Fibroblast of mammary gland (primary cell): ENCODE measurements at regions not wholly inside any gene's neighbourhood (a gene's known extent, or its start where the extent isn't known, plus 50 kb on each side); places are given as distances from the start of the nearest gene placed in this dataset.

Source experiments
- DNase-seq: peaks from one replicate; pipeline ENCODE4 v3.0.0-alpha.2; 2010; ENCODE audit warnings: low read depth
- H3K4me3 ChIP-seq: 2 replicates; pipeline ENCODE4 v1.5.1; 2011; ENCODE audit warnings: low read depth, mild to moderate bottlenecking, low read length, moderate library complexity; ENCODE audit not compliant: control insufficient read depth
- TF ChIP-seq, protein P1 (sequence below): conservative IDR thresholded peaks from 2 replicates; pipeline ENCODE4 v1.5.1; 2011; ENCODE audit warnings: low read depth, low read length, inconsistent platforms; ENCODE audit not compliant: control insufficient read depth, insufficient read depth

DNA sequence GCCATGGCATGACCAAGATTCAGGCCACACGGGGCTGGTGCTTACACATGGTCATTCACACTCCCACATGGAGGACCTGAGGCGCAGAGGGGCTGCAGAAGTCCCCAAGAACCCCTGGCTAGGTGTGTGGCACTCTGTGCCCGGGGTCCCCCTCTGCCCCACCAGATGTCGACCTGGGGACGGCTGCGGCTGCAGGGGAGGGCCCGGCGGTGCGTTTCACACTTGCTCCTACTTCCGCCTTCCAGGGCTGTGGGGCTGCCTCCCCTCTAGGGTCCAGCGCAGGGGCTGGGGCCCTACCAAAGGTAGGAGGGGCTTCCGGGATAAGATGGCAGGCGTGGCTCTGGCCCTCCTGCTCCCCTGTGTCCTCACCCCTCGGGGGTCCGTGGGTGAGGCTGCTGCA lies 81.1 kb upstream of the SLCO4A1 start:
- H3K4me3 ChIP-seq, result no peak overlapping the region
- TF ChIP-seq, protein P1, sequence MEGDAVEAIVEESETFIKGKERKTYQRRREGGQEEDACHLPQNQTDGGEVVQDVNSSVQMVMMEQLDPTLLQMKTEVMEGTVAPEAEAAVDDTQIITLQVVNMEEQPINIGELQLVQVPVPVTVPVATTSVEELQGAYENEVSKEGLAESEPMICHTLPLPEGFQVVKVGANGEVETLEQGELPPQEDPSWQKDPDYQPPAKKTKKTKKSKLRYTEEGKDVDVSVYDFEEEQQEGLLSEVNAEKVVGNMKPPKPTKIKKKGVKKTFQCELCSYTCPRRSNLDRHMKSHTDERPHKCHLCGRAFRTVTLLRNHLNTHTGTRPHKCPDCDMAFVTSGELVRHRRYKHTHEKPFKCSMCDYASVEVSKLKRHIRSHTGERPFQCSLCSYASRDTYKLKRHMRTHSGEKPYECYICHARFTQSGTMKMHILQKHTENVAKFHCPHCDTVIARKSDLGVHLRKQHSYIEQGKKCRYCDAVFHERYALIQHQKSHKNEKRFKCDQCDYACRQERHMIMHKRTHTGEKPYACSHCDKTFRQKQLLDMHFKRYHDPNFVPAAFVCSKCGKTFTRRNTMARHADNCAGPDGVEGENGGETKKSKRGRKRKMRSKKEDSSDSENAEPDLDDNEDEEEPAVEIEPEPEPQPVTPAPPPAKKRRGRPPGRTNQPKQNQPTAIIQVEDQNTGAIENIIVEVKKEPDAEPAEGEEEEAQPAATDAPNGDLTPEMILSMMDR, result no peak
- DNase-seq, result no peak

DNA sequence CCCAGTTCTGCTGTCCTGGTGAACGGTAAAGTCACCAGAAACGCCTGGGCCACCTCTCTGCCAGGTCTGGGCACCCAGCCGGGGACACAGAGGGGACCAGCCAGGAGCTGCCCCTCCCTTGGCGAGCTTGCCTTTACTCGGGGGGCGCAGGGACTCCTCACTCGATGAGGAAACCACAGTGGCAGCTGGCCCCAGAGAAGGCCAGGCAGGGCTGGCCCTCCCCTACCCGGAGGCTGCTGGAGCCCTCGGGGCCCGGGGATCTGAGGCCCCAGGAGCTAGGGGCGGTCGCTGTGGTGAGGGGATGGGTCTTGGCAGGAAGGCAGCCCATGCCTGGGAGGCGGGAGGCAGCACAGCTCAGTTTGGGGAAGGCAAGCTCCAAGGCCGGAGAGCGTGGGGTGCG lies 80.4 kb upstream of the SLCO4A1 start:
- no peak overlapping the region for H3K4me3 ChIP-seq
- no peak for DNase-seq
- TF ChIP-seq, protein P1, result no peak

DNA sequence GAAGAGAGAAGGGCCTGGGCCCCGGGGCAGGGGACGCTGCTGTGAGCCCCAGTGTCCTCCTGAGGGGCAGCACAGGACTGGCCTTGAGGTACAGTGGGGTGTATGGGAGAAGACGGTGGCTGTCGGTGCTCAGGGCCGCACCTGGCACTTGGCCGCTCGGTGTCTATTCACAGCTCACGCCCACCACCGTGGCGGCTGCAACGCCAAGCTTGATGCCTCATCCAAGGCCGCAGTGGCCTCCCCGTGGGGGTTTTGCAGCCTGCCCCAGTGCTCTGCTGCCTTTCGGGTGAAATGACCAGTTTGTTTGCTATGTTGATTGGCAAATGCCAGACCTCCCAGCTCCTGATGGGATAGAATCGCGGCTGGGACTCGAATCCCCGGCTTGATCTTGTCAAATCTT lies 79.5 kb upstream of the SLCO4A1 start:
- TF ChIP-seq, protein P1, result no peak
- no peak for DNase-seq
- H3K4me3 ChIP-seq, result no peak overlapping the region

DNA sequence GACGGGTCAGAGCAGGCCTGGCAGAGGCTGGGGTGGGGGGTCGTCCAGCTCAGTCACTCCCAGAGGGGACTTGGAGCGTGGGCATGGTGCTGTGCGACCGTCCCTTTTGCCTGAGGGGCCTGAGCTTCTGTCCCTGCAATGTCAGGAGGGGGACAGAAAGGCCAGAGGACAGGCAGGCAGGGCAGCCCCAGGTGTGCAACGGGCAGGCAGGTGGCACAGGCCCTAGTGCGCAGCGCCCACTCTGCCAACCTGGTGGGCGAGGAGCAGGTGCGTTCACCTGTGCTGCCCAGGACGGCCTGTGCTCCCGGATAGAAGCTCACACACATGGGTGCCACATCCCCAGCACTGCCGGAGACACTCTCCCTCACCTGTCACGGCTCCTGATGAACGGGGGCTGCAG lies 78.7 kb upstream of the SLCO4A1 start:
- DNase-seq, result no peak
- H3K4me3 ChIP-seq, result no peak overlapping the region
- TF ChIP-seq, protein P1, result no peak

DNA sequence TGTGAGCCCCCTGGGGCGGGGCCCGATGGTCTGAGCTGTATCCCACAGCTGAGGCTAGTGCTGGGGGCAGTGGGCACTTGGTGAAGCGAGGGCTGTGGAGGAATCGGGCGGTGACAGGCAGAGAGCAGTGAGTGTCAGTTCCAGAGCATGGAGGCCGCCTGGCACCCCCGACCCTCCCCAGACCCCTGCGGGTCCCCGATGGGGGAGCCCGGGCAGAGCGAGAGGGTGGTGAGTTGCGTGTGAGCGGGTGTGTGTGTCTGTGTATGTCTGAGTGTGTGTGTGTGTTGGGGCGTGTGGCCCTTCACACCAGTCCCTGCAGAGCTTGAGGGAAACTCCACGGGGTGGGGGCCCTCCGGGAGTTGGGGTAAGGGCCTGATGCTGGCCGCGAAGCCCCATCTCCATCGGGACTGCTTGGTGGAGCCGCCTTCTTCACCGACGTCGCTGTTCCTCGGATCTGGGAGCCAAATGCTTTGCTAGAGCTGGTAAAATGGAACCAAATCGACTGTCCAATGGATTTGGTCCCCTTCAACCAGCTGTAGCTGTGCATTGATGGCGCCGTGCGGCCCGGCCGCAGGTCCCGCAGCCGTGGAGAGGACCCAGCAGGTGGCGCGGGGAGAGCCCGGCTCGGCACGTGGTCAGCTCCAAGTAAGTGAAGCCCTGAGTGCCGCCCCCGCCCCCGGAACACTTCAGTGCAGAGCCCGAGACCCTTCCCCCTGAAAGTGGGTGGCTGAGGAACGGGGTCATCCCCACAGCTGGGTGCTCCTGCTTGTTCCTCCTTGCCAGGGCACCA lies 77.7 kb upstream of the SLCO4A1 start:
- H3K4me3 ChIP-seq, result no peak overlapping the region
- DNase-seq, result no peak
- TF ChIP-seq, protein P1, result no peak

DNA sequence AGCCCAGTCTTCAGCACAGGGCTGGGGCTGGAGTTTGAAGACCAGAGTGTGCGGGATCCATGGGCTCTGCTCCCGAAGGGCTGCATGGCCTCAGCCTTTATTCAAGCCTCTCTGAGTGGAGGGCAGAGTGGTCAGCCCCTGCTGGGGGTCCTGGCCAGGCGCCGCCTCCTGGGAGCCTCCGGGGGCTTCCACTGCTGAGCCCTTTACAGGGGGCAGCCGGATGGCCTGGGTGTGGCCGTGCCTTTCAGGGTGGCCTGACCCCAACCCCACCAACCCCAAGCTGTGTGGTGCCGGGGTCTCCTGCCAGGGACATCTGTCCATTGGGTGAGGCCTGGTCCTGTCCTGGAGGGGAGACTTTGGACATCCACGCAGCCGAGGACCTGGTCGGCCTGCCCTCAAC lies 76.0 kb upstream of the SLCO4A1 start:
- no peak overlapping the region for H3K4me3 ChIP-seq
- TF ChIP-seq, protein P1, result no peak
- DNase-seq, result no peak

DNA sequence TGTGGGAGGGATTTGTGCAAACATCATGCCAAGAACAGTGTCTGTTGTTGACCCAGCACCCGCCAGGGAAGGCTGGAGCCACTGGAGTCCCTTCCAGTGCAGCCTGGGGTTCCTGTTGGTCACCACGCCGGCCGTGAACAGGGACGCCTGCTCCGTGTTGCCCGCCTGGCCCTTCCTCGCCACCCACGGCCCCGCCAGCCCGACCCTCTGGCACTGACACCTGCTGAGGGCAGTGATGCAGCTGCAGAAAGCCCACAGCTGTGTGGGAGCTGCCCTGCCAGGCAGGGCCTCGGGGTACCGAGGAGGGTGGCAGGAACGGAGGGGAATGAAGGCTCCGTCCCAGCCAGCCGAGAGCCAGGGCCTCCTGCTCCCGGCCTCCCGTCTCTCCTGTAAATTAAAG lies 75.5 kb upstream of the SLCO4A1 start:
- TF ChIP-seq, protein P1, result no peak
- no peak overlapping the region for H3K4me3 ChIP-seq
- no peak for DNase-seq
